ENCODE measurements at regions not wholly inside any gene's neighbourhood (a gene's known extent, or its start where the extent isn't known, plus 50 kb on each side); places are given as distances from the start of the nearest gene placed in this dataset.

GRCh38 chrX:58051346-58051745 lies 141.1 kb upstream of the ZXDA start:
- no peak for DNase-seq

- DNase-seq = no peak
These were observed 133.9 kb upstream of the ZXDA start for GRCh38 chrX:58044130-58044529.

GRCh38 chrX:58025979-58026378 lies 115.7 kb upstream of the ZXDA start:
- DNase-seq = peak; percentile 9 to 12

GRCh38 chrX:57985951-57986350 lies 75.7 kb upstream of the ZXDA start:
- DNase-seq = no peak

GRCh38 chrX:57984620-57985019 lies 74.4 kb upstream of the ZXDA start:
- DNase-seq = no peak

GRCh38 chrX:57977992-57978391 lies 67.7 kb upstream of the ZXDA start:
- DNase-seq = no peak

GRCh38 chrX:57964975-57965374 lies 54.7 kb upstream of the ZXDA start:
- DNase-seq = no peak

Measured in activated CD4-positive, alpha-beta T cell treated with anti-CD3 and anti-CD28 coated beads, Interleukin-2, amount 50 U/mL, for 4 hours (primary cell).